ENCODE measurements at regions not wholly inside any gene's neighbourhood (a gene's known extent, or its start where the extent isn't known, plus 50 kb on each side); places are given as distances from the start of the nearest gene placed in this dataset.

GRCh38 chr16:61083711-61084110, 952.5 kb downstream of the CDH8 start:
- Histone ChIP-seq H3K4me1 (ENCODE audit: insufficient read depth, low read length) (no peaks in the 10 kb centered on the region), H3K9ac (ENCODE audit: low read length) (no peak overlapping the region), H3K9me2 (replicated peaks; ENCODE audit: low read length) (no peaks in the 10 kb centered on the region), H2AFZ (ENCODE audit: low read length) (no peak overlapping the region), H3K4me3 (ENCODE audit: low read length) (no peak overlapping the region), H4K20me1 (ENCODE audit: low read length) (no peaks in the 10 kb centered on the region), H3K4me2 (ENCODE audit: low read length) (no peak overlapping the region), H3K27ac (ENCODE audit: low read length) (no peak overlapping the region), H3K36me3 (ENCODE audit: low read depth, low read length) (no peaks in the 10 kb centered on the region), H3K9me3 (ENCODE audit: low read length) (no peaks in the 10 kb centered on the region), H3K27me3 (ENCODE audit: low read length) (no peaks in the 10 kb centered on the region), H3K79me2 (ENCODE audit: low read length) (no peaks in the 10 kb centered on the region), H3F3A (ENCODE audit: low read length, unreplicated experiment) (no peaks in the 10 kb centered on the region)
- POLR2A ChIA-PET (ENCODE audit: unreplicated experiment): no interaction called here
- CTCF ChIA-PET: no interaction called here
- TF ChIP-seq EZH2 (IDR thresholded peaks at IDR 0.05; ENCODE audit: low read length, unreplicated experiment) (no peak), EZH2phosphoT487 (IDR thresholded peaks at IDR 0.05; ENCODE audit: borderline replicate concordance, low read length) (no peak)
- TF ChIP-seq, protein P1, sequence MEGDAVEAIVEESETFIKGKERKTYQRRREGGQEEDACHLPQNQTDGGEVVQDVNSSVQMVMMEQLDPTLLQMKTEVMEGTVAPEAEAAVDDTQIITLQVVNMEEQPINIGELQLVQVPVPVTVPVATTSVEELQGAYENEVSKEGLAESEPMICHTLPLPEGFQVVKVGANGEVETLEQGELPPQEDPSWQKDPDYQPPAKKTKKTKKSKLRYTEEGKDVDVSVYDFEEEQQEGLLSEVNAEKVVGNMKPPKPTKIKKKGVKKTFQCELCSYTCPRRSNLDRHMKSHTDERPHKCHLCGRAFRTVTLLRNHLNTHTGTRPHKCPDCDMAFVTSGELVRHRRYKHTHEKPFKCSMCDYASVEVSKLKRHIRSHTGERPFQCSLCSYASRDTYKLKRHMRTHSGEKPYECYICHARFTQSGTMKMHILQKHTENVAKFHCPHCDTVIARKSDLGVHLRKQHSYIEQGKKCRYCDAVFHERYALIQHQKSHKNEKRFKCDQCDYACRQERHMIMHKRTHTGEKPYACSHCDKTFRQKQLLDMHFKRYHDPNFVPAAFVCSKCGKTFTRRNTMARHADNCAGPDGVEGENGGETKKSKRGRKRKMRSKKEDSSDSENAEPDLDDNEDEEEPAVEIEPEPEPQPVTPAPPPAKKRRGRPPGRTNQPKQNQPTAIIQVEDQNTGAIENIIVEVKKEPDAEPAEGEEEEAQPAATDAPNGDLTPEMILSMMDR (conservative IDR thresholded peaks at IDR 0.05; ENCODE audit: low read depth, low read length): no peak
- intact Hi-C loops (cut with micrococcal nuclease): no loop called here
- BruUV-seq (replicated peaks): no TSS peak
- no peak for DNase-seq
- no peak for ATAC-seq

- no peak overlapping the region for H3K4me2 ChIP-seq (ENCODE audit: low read length)
- no peaks in the 10 kb centered on the region for H3K9me3 ChIP-seq (ENCODE audit: low read length)
- no peaks in the 10 kb centered on the region for H3K9me2 ChIP-seq (replicated peaks; ENCODE audit: low read length)
- H3K4me1 ChIP-seq (ENCODE audit: insufficient read depth, low read length): no peaks in the 10 kb centered on the region
- H3K27ac ChIP-seq (ENCODE audit: low read length): no peak overlapping the region
- TF ChIP-seq, protein P1 (conservative IDR thresholded peaks at IDR 0.05; ENCODE audit: low read depth, low read length): no peak
- TF ChIP-seq EZH2phosphoT487 (IDR thresholded peaks at IDR 0.05; ENCODE audit: borderline replicate concordance, low read length) (no peak), EZH2 (IDR thresholded peaks at IDR 0.05; ENCODE audit: low read length, unreplicated experiment) (no peak)
- no peak overlapping the region for H3K9ac ChIP-seq (ENCODE audit: low read length)
- ChIA-PET POLR2A (ENCODE audit: unreplicated experiment) (no interaction called here), CTCF (no interaction called here)
- no peaks in the 10 kb centered on the region for H3F3A ChIP-seq (ENCODE audit: low read length, unreplicated experiment)
- ATAC-seq: no peak
- intact Hi-C loops (cut with micrococcal nuclease): no loop called here
- H4K20me1 ChIP-seq (ENCODE audit: low read length): no peaks in the 10 kb centered on the region
- no peak overlapping the region for H3K4me3 ChIP-seq (ENCODE audit: low read length)
- no peaks in the 10 kb centered on the region for H3K79me2 ChIP-seq (ENCODE audit: low read length)
- BruUV-seq (replicated peaks): no TSS peak
- H3K36me3 ChIP-seq (ENCODE audit: low read depth, low read length): no peaks in the 10 kb centered on the region
- DNase-seq: no peak
- no peaks in the 10 kb centered on the region for H3K27me3 ChIP-seq (ENCODE audit: low read length)
- no peak overlapping the region for H2AFZ ChIP-seq (ENCODE audit: low read length)
Observed at GRCh38 chr16:61074324-61074723, 961.9 kb downstream of the CDH8 start.

DNA sequence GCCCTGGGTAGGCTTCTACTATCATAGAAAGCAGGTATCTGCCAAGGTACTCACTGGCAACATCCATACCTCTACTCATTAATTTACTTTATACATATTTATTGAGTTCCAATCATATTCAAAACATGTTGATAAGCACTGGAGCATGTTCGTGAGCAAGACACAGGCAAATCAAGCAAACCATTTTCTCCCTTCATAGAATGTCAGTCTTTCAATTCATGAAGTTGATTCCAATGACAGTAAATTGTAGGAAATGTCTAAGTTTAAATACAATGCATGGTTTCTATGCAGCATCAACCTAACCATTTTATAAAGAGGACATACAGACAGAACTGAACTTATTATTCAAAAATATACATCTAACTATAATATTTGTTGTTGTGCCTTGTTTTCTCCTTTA, 978.6 kb downstream of the CDH8 start:
- Histone ChIP-seq H3K27me3 (ENCODE audit: low read length) (no peaks in the 10 kb centered on the region), H3K79me2 (ENCODE audit: low read length) (no peaks in the 10 kb centered on the region), H3K9me3 (ENCODE audit: low read length) (no peaks in the 10 kb centered on the region), H3F3A (ENCODE audit: low read length, unreplicated experiment) (no peaks in the 10 kb centered on the region), H3K36me3 (ENCODE audit: low read depth, low read length) (no peaks in the 10 kb centered on the region), H3K9me2 (replicated peaks; ENCODE audit: low read length) (no peaks in the 10 kb centered on the region), H3K4me3 (ENCODE audit: low read length) (no peak overlapping the region), H4K20me1 (ENCODE audit: low read length) (no peaks in the 10 kb centered on the region), H3K4me2 (ENCODE audit: low read length) (no peak overlapping the region), H3K9ac (ENCODE audit: low read length) (no peak overlapping the region), H3K4me1 (ENCODE audit: insufficient read depth, low read length) (no peaks in the 10 kb centered on the region), H3K27ac (ENCODE audit: low read length) (no peak overlapping the region), H2AFZ (ENCODE audit: low read length) (no peak overlapping the region)
- no peak for DNase-seq
- POLR2A ChIA-PET (ENCODE audit: unreplicated experiment): no interaction called here
- no peak for ATAC-seq
- CTCF ChIA-PET: no interaction called here
- intact Hi-C loops (cut with micrococcal nuclease): no loop called here
- no TSS peak for BruUV-seq (replicated peaks)
- TF ChIP-seq EZH2phosphoT487 (IDR thresholded peaks at IDR 0.05; ENCODE audit: borderline replicate concordance, low read length): no peak
- TF ChIP-seq, protein P1 (conservative IDR thresholded peaks at IDR 0.05; ENCODE audit: low read depth, low read length): no peak
- no peak for TF ChIP-seq EZH2 (IDR thresholded peaks at IDR 0.05; ENCODE audit: low read length, unreplicated experiment)

Data from PC-3 (cell line).